H9 (cell line): ENCODE measurements at regions not wholly inside any gene's neighbourhood (a gene's known extent, or its start where the extent isn't known, plus 50 kb on each side); places are given as distances from the start of the nearest gene placed in this dataset.

Experiments used
- DNase-seq: peaks from one replicate; pipeline ENCODE4 v3.0.0-alpha.2; 2017
- H2AFZ ChIP-seq: one replicate; pipeline ENCODE4 v1.6.1; 2013; ENCODE audit warnings: mild to moderate bottlenecking, low read length, control low read depth, moderate library complexity
- H2AK5ac ChIP-seq: 2 replicates; pipeline ENCODE4 v1.6.1; 2013; ENCODE audit warnings: low read length, control low read depth, mixed read lengths; ENCODE audit not compliant: insufficient read length
- H2BK120ac ChIP-seq: one replicate; pipeline ENCODE4 v1.6.1; 2013; ENCODE audit warnings: low read depth, mild to moderate bottlenecking, low read length, control low read depth, inconsistent platforms; ENCODE audit not compliant: poor library complexity, severe bottlenecking
- H2BK12ac ChIP-seq: 2 replicates; pipeline ENCODE4 v1.6.1; 2013; ENCODE audit warnings: low read length, control low read depth, mixed read lengths, low read depth; ENCODE audit not compliant: insufficient read length
- H2BK15ac ChIP-seq: 2 replicates; pipeline ENCODE4 v1.6.1; 2013; ENCODE audit warnings: low read depth, low read length, control low read depth
- H2BK20ac ChIP-seq: one replicate; pipeline ENCODE4 v1.6.1; 2013; ENCODE audit warnings: low read depth, mild to moderate bottlenecking, low read length, control low read depth, inconsistent platforms; ENCODE audit not compliant: poor library complexity, severe bottlenecking
- H2BK5ac ChIP-seq: 2 replicates; pipeline ENCODE4 v1.6.1; 2013; ENCODE audit warnings: low read length, control low read depth, mixed read lengths; ENCODE audit not compliant: insufficient read length
- H3K14ac ChIP-seq: 2 replicates; pipeline ENCODE4 v1.6.1; 2013; ENCODE audit warnings: low read length, control low read depth; ENCODE audit not compliant: insufficient read depth
- H3K18ac ChIP-seq: 2 replicates; pipeline ENCODE4 v1.6.1; 2013; ENCODE audit warnings: low read depth, mild to moderate bottlenecking, mixed read lengths, low read length, control low read depth; ENCODE audit not compliant: insufficient read length
- H3K23ac ChIP-seq: 2 replicates; pipeline ENCODE4 v1.6.1; 2013; ENCODE audit warnings: low read length, control low read depth, mixed read lengths, low read depth; ENCODE audit not compliant: insufficient read length
- H3K23me2 ChIP-seq: 2 replicates; pipeline ENCODE4 v1.6.1; 2013; ENCODE audit warnings: low read depth, mild to moderate bottlenecking, mixed read lengths, low read length, control low read depth; ENCODE audit not compliant: insufficient read length, poor library complexity, severe bottlenecking
- H3K27ac ChIP-seq: 2 replicates; pipeline ENCODE4 v1.5.1; 2013; ENCODE audit warnings: low read length, control low read depth, mixed read lengths, low read depth; ENCODE audit not compliant: insufficient read length
- H3K27me3 ChIP-seq: 2 replicates; pipeline ENCODE4 v1.6.1; 2013; ENCODE audit warnings: low read length, control low read depth, inconsistent platforms; ENCODE audit not compliant: insufficient read depth
- H3K4ac ChIP-seq: 2 replicates; pipeline ENCODE4 v1.6.1; 2013; ENCODE audit warnings: low read depth, mild to moderate bottlenecking, control low read depth, inconsistent platforms, low read length, moderate library complexity
- H3K4me1 ChIP-seq: 2 replicates; pipeline ENCODE4 v1.6.1; 2013; ENCODE audit warnings: low read length, control low read depth, inconsistent platforms; ENCODE audit not compliant: insufficient read depth
- H3K4me2 ChIP-seq: 2 replicates; pipeline ENCODE4 v1.6.1; 2013; ENCODE audit warnings: low read length, control low read depth, mixed read lengths; ENCODE audit not compliant: insufficient read length, insufficient read depth
- H3K56ac ChIP-seq: 2 replicates; pipeline ENCODE4 v1.6.1; 2013; ENCODE audit warnings: low read depth, mild to moderate bottlenecking, mixed read lengths, low read length, control low read depth; ENCODE audit not compliant: insufficient read length
- H3K79me1 ChIP-seq: 2 replicates; pipeline ENCODE4 v1.6.1; 2013; ENCODE audit warnings: low read depth, mild to moderate bottlenecking, moderate library complexity, low read length, control low read depth, inconsistent platforms; ENCODE audit not compliant: insufficient read depth, poor library complexity, severe bottlenecking
- H3K79me2 ChIP-seq: 2 replicates; pipeline ENCODE4 v1.6.1; 2013; ENCODE audit warnings: low read length, control low read depth, inconsistent platforms; ENCODE audit not compliant: insufficient read depth
- H3K9ac ChIP-seq: 2 replicates; pipeline ENCODE4 v1.6.1; 2013; ENCODE audit warnings: low read length, control low read depth, mixed read lengths; ENCODE audit not compliant: insufficient read length; ENCODE audit errors: extremely low read depth
- H3K9me3 ChIP-seq: one replicate; pipeline ENCODE4 v1.6.1; 2013; ENCODE audit warnings: low read depth, low read length, inconsistent platforms; ENCODE audit not compliant: control insufficient read depth
- H3T11ph ChIP-seq: one replicate; pipeline ENCODE4 v1.6.1; 2013; ENCODE audit warnings: mild to moderate bottlenecking, low read length, control low read depth, inconsistent platforms
- H4K20me1 ChIP-seq: one replicate; pipeline ENCODE4 v1.6.1; 2013; ENCODE audit not compliant: control insufficient read depth, insufficient read length, insufficient read depth
- H4K5ac ChIP-seq: 2 replicates; pipeline ENCODE4 v1.6.1; 2013; ENCODE audit warnings: low read depth, mild to moderate bottlenecking, mixed read lengths, low read length, control low read depth; ENCODE audit not compliant: insufficient read length
- H4K8ac ChIP-seq: replicated peaks from 2 replicates; pipeline ENCODE4 v1.6.1; 2013; ENCODE audit warnings: low read length, control low read depth, mixed read lengths, low read depth; ENCODE audit not compliant: insufficient read length
- H4K91ac ChIP-seq: 2 replicates; pipeline ENCODE4 v1.6.1; 2013; ENCODE audit warnings: low read depth, mild to moderate bottlenecking, moderate library complexity, mixed read lengths, low read length, control low read depth; ENCODE audit not compliant: insufficient read length
- H3K27ac Mint-ChIP-seq, 3 experiments: 2 replicates in 2 of 3; 3 replicates in 1 of 3; pipeline ENCODE4 v1.8.0; 2020 to 2021; ENCODE audit warnings: mixed read lengths in 3 of 3, mild to moderate bottlenecking in 1 of 3, moderate library complexity in 1 of 3
- H3K27me3 Mint-ChIP-seq: 2 replicates; pipeline ENCODE4 v1.8.0; 2021; ENCODE audit warnings: low read depth, mild to moderate bottlenecking, moderate library complexity, mixed read lengths
- H3K36me3 Mint-ChIP-seq, 3 experiments: 2 replicates in 2 of 3; 3 replicates in 1 of 3; pipeline ENCODE4 v1.8.0; 2020 to 2021; ENCODE audit warnings: low read depth in 3 of 3, mixed read lengths in 3 of 3; ENCODE audit not compliant: insufficient read depth in 1 of 3
- H3K4me1 Mint-ChIP-seq, 2 experiments: 2 replicates each; pipeline ENCODE4 v1.8.0; 2020; ENCODE audit warnings: mixed read lengths in 2 of 2
- H3K4me3 Mint-ChIP-seq, 2 experiments: 2 replicates in 1 of 2; 3 replicates in 1 of 2; pipeline ENCODE4 v1.8.0; 2020 to 2021; ENCODE audit warnings: mild to moderate bottlenecking in 2 of 2, mixed read lengths in 2 of 2, moderate library complexity in 1 of 2
- H3K9me3 Mint-ChIP-seq, 2 experiments: 2 replicates in 1 of 2; 3 replicates in 1 of 2; pipeline ENCODE4 v1.8.0; 2020; ENCODE audit warnings: mild to moderate bottlenecking in 2 of 2, mixed read lengths in 2 of 2, moderate library complexity in 1 of 2
- WGBS: extraction: QIAGEN DNeasy Blood & Tissue Kit; methylation state at CpG from one replicate; pipeline ENCODE4 v1.1.7; 2013; ENCODE audit warnings: missing lambda C conversion rate, low lambda C conversion rate, mixed read lengths; ENCODE audit not compliant: insufficient read length; ENCODE audit errors: extremely low coverage; 5-methylcytosine and 5-hydroxymethylcytosine counted together
- TF ChIP-seq, protein P1 (sequence below): fragments of 200-600 bp; sonication (generic); conservative IDR thresholded peaks from 3 replicates; pipeline ENCODE4 v1.8.0; 2021; ENCODE audit warnings: antibody characterized with exemption, mild to moderate bottlenecking

DNA sequence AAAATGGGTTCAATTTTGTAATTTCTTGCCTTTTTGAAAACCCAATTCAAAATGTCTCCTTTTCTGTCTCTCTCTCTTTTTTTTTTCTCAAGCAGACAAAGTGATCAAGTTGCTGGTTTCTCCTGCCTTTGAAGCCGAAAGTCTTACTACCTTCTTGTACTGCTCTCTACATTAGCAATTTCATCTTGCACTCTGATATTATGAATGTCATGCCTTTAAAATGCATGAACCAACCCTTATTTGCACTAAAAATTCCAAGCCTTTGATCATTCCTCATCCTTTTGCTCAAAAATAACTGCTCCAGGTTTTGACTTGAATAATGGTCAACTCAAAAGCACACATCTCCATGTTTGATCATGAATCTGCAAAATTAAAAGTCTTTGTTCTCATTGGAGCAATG lies 125.2 kb downstream of the CETN3 start:
- Histone ChIP-seq H2BK5ac (no peak overlapping the region), H4K20me1 (no peaks in the 10 kb centered on the region), H4K8ac (no peak overlapping the region), H3K23ac (no peak overlapping the region), H3K4me1 (no peaks in the 10 kb centered on the region), H2BK15ac (no peak overlapping the region), H2BK20ac (no peak overlapping the region), H3K9me3 (no peaks in the 10 kb centered on the region), H3K9ac (no peak overlapping the region), H4K5ac (no peak overlapping the region), H3K56ac (no peak overlapping the region), H3K14ac (no peak overlapping the region), H3K23me2 (no peaks in the 10 kb centered on the region), H3K4me2 (no peak overlapping the region), H2AFZ (no peak overlapping the region), H3K27ac (no peak overlapping the region), H2AK5ac (no peak overlapping the region), H4K91ac (no peak overlapping the region), H3K79me1 (no peaks in the 10 kb centered on the region), H2BK12ac (no peak overlapping the region), H2BK120ac (no peak overlapping the region), H3T11ph (no peak overlapping the region), H3K4ac (no peak overlapping the region), H3K18ac (no peak overlapping the region), H3K79me2 (no peaks in the 10 kb centered on the region), H3K27me3 (no peaks in the 10 kb centered on the region)
- TF ChIP-seq, protein P1, sequence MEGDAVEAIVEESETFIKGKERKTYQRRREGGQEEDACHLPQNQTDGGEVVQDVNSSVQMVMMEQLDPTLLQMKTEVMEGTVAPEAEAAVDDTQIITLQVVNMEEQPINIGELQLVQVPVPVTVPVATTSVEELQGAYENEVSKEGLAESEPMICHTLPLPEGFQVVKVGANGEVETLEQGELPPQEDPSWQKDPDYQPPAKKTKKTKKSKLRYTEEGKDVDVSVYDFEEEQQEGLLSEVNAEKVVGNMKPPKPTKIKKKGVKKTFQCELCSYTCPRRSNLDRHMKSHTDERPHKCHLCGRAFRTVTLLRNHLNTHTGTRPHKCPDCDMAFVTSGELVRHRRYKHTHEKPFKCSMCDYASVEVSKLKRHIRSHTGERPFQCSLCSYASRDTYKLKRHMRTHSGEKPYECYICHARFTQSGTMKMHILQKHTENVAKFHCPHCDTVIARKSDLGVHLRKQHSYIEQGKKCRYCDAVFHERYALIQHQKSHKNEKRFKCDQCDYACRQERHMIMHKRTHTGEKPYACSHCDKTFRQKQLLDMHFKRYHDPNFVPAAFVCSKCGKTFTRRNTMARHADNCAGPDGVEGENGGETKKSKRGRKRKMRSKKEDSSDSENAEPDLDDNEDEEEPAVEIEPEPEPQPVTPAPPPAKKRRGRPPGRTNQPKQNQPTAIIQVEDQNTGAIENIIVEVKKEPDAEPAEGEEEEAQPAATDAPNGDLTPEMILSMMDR, result no peak
- no peak overlapping the region for H3K4me3 Mint-ChIP-seq
- no CpG with 5 or more reads among the region's 1 CpG for WGBS
- no peaks in the 10 kb centered on the region for H3K36me3 Mint-ChIP-seq
- H3K9me3 Mint-ChIP-seq, result no peaks in the 10 kb centered on the region
- no peaks in the 10 kb centered on the region for H3K4me1 Mint-ChIP-seq
- H3K27me3 Mint-ChIP-seq, result no peaks in the 10 kb centered on the region
- H3K27ac Mint-ChIP-seq, result no peak overlapping the region
- no peak for DNase-seq
